Stimulated activated CD8-positive, alpha-beta memory T cell treated with anti-CD3 and anti-CD28 coated beads, Interleukin-7, amount 100 ng/mL, for 48 hours (primary cell): ENCODE measurements at regions not wholly inside any gene's neighbourhood (a gene's known extent, or its start where the extent isn't known, plus 50 kb on each side); places are given as distances from the start of the nearest gene placed in this dataset.
A peak's percentile ranks its signal among the peaks of the same experiment; 100 is the strongest.
"Not testable (repeated sequence)": the region's sequence is repeated elsewhere in the genome, so short reads cannot be mapped to it uniquely, and the experiment has no call there.

Experiments used
- DNase-seq, 2 donors: peaks; one replicate each; pipeline ENCODE4 v3.0.0-alpha.2; 2020; ENCODE audit warnings: low read depth in 1 of 2; ENCODE audit errors: extremely low read depth in 1 of 2

DNA sequence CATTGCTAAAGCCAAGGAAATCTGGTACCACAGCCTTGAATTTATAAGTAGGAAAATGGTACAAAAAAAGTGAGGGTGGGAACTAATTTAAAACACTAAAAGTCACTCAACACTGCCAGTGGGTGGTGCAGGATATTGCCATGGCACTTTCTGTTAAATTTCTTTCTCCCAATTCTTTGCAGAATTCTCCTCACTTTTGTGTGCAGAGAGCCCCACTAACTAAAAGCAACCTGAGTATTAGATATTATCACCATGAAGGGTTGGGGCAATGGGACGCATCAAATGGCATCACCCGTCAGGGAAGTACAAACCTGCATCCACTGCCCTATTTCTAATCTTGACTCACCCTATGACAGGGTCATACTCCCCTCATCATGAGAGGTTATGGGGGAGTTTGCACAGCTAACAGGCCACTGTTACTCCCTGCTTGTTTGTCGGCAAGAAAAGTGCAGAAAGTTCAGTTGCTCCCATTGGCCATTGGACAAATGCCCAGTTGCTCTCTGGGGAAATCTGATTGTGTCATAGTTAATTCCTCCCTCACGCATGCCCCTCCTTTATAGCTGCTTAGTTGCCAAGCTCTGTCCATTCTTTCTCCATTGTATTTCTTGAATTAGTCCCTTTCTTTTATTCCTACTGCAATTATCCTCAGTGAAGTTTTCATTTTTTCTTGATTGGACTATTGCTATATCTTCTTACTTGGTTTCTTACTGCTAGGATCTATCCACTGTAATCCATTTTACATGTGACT is 93.8 kb upstream of the BLID start:
- DNase-seq, result no peak

DNA sequence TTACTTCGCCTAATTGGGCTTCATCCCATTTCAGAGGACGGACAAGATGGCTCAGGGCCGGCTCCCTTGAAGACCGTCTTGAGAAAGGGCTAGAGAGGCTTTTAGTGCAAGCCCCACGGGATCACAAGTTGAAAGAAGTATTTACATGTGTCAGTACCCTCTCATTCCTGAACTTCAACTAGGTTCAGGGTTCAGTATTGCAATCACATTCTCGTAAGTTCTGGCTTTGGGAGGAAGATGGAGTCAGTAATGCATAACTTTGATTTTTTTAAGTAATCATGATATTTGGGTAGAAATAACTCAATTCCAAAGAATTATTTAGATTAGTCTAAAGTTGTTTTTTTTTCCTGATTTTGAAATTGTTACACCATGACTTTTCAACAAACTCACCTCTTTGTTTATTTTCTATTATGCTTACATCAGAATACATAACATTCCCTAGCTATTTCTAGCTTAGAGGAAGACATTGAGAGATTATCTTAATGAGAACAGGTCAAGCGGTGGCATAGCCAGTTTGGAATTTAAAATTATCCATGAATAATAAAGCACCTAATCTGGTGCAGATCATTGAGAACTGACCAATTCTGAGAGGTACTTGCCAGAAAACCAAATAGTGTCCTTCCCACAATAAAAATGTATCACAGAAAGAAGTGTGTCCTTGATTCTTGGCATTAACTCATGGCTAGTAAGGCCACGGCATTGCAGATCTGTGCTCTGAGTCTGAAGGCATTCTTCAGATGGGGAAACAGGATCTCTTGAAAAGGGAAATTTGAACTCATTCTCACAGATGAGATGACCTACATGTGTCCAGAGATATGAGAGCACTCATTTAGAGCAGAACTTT is 92.1 kb upstream of the BLID start:
- DNase-seq, result no peak

DNA sequence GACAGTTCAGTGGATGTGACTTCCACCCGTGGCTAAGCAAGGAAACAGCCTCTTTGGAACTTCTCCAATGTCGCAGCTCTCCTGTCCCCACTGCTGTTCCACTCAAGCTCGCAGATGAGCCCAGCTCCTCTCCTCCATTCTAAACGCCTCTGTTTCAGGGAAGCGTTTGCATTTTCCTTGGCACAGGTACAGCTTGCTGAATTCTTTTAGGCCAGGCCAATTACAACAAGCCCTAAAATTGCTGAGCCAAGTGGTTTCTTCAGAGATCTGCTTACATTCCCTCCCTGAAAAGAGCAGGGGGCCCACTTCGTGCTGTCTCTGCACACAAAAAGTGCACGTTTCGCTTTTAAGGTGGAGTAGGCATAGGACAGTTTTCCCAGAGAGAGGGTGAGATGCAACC is 91.5 kb upstream of the BLID start:
- DNase-seq, result no peak

DNA sequence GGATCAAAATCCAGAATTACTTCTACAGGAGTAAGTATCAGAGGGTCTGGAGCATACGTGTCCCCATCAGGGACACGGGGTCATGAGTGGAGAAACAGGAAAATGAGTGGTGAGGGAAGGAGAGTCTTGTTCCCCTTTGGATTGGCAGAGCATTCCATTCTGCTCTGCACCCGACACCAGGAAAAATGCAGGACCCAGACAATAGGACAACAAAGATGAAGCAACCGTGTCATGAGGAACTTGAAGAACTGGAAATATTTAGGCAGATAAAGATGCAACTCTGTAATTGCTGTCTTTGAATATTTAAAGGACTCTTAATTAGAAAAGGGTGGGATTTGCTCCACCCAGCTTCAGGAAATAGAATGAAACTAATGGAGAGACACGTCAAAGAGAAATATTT is 89.0 kb upstream of the BLID start:
- DNase-seq, result no peak

DNA sequence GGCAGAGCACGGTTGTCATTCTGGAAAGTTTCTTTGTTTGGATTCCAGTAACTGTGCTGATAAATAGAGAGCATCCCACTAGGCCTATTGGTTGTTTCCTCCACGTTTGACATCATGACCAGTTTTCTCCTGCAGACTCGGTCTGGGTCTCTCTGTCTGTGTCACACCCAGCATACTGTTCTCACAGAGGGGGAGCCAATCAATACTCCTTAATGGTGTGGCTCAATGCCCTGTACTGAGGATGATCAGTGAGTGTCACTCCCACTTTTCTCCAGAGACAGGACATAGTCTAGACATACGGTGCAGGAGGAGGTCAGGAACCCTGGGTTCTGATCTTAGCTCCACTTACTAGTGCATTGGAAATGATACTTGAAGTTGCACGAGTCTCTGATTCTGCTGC is 88.2 kb upstream of the BLID start:
- no peak for DNase-seq

DNA sequence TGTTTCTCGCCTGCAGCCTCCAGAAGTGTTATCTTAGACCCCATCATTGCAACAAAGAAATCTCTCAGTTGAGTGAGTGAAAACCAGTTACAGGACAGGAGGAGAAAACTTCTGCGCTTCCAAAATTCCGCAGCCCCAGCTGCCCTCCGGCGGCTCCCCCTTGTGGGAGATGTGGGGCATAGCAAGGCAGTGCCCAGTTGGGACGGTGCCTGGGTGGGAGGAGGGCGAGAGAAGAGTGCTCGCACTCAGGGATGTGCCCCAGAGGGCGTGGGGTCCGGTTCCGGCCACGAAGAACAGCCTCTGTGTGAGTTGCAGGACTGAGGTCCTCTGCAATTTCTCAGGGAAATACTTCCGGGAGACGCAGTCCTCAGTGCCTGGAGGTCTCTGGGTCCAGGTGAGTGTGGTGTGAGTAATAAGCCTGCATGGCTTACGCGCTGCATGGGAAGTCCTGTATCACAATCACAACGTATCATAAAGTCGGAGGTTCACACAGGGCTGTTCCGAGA is 87.0 kb upstream of the BLID start:
- DNase-seq, result peak in 1 of 2 donors; percentile 8

DNA sequence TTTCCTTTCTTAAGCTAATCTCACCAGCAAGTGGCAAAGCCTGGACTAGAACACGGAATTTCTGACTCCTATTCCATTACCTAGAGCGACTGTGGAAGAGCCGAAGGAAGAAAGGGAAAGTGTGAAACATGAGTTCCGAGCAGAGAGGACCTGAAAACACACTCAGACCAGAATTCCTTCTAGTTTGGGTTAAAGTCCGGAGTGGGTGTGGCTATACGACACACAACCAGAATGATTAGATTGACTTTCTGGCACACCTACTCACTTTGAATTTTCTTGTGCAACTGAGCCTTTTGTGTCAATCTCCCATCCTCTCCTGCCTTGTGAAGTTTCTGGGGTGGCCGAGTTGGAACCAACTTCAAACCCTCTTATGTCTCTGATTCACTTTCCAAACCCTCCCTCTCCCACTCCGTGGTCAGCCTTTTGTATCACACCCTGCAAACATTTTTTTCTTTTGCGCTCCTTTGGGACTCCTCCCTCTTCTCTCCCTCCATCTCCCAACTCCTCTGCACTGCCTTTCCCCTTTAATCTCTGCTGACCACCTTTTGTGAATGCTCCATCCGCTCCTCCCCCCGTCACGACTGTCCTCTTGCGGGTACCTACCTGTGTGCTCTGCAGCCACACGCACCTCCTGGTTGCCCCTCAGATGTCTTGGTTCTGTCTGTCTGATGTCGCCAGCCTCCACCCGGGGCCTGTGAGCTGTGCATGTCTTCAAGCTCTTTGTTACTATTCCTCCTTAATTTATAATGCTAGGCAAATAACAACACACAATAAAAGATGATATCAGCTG is 86.3 kb upstream of the BLID start:
- DNase-seq, result no peak

DNA sequence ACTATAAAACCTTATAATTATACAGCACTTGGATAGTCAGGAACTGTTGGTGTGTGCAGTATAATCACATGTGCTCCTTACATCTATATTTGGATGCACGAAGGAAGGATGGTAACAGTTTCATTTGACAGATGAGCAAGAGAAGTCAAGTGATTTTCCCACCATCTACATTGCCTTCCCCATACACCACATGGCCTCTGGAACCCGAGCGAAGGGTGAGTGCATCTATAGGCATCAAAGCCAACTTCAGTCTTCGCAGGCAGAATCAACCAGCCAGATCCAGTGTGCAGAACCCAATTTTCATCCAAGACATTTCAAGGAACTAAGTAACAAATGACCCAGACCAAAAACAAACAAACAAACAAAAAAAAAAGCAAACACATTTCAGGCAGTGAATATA is 85.1 kb upstream of the BLID start:
- DNase-seq, result no peak

DNA sequence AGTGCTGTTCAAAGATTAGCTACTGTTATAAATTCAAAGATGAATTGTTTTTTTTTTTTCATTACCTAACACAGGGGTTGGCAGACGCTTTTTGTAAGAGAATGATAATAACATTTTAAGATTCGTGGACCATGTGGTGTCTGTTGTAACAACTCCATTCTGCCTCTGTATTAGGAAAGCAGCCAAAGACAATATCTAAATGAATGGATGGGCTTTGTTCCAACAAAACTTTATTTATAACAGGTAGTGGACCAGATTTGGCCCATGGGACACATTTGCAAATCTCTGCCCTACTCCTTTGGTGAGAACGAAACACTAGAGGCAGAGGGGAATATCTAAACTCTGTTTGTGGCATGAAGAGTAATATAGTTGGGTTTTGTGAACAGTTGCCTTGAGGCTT is 83.6 kb upstream of the BLID start:
- DNase-seq, result no peak

DNA sequence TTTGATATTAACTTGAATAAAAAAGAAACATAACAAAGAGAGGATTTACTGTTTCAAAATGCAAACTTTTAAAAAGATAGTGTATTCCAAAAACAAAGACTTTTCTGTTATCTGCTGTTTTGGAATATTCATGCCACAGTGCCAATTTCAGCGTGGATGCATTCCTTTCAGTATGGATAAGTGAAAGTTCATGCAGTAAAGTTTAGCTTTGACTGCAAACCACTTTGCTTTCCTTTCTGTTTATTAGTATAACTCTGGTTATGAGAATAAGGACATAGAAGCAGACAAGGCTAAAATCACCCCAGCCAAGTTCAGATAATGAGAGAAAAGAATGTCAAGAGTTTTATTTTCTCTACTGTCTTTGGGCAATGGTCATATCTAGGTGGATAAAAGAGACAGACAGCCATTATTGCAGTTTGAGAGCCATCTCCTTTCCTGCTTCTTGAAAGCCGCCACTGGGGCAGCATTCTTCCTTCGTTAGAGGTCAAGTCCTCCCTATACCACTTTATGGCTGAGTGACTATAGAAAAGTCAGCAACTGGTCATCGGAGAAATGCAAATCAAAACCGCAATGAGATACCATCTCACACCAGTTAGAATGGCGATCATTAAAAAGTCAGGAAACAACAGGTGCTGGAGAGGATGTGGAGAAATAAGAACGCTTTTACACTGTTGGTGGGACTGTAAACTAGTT is 82.4 kb upstream of the BLID start:
- DNase-seq, result no peak

DNA sequence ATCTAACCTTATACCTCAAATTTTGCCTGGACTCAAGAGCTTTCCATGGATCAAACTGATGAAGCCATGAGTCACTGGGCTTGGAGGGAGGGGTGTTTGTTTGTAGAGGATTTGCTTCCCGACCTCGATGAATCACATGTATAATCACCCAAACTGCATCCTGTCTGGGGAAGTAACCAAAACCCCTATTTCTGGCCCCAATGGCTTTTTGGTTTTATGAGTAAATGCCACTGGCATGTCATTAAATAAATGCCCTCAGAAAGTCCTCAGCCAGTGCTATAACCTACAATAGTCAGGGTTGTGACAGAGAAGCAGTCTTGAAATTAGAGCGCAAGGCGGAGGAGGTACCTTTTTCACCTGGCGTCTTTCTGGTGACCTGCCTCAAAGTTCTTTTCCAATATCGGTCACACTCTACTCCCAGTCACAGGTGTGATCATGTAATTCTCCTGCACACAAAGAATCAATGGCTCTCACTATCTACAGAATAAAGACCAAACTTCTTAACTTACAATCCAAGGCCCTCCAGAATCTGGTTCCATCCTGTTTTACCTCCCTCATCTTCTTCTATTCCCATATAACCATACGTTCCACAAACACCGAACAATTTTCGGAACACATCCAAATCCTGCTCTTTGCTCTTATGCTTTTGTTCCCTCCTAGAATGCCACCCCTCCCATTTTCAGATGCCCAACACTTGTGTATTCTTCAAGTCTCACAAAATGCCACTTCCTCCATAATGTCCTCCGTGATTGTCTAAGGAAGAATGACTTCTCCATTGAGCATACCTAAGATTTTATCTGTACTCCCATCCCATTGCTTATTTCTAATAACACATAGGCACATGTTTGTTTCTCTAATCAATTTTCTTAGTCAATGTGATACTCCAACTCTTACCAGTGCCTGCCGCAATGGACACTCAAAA is 81.3 kb upstream of the BLID start:
- no peak for DNase-seq

DNA sequence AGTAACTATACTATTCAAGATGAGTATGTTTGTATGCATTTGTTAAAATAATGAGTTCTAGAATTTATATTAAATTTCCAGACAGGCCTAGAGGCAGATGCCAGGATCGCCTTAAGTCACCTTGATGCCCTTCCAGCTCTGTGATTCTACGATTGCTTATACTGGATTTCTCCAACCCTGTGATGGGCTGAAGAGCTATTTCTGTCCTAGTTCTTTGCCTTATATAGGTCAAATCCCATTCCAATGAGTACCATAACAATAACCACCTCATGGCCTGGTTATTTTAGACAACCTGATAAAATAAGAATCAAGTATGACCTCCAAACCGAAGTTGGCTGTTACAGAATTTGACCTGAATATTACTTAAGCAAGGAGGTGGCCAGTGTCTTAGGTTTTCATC is 79.8 kb upstream of the BLID start:
- DNase-seq, result no peak

DNA sequence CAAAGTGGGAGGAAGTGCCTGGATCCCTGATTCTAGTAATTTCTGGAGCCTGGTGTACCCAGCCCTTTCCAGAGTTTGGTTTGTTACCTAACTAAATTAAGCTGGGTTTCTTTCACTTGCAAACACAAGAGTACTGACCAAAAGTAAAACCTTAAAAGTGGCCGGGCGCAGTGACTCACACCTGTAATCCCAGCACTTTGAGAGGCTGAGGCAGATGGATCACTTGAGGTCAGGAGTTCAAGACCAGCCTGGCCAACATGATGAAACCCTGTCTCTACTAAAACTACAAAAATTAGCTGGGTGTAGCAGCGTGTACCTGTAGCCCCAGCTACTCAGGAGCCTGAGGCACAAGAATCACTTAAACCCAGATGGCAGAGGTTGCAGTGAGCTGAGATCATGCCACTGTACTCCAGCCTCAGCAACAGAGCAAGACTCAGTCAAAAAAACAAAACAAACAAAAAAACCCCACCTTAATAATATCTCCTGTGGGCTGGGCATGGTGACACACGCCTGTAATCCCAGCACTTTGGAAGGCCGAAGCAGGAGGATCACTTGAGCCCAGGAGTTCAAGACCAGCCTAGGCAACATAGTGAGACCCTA is 78.0 kb upstream of the BLID start:
- DNase-seq, result not testable (repeated sequence)

DNA sequence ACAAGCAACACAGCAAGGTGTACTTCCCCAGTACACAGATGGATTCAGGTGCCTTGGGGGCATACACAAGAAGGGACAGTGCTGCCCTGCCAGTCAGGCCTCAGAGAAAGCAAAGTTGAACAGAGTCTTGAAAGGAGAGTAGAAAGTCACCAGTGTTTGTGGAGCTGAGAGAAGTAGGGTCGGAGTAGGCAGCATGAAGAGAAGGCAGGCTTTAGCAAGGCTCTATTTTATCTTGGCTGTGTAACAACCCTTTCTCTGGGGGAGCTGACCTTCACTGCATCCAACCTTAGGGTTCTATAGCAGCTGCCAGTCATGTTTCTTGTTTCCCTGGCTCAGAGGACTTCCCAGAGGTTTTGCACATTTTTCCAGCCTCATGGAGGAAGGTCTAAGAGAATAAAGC is 77.4 kb upstream of the BLID start:
- DNase-seq, result no peak

DNA sequence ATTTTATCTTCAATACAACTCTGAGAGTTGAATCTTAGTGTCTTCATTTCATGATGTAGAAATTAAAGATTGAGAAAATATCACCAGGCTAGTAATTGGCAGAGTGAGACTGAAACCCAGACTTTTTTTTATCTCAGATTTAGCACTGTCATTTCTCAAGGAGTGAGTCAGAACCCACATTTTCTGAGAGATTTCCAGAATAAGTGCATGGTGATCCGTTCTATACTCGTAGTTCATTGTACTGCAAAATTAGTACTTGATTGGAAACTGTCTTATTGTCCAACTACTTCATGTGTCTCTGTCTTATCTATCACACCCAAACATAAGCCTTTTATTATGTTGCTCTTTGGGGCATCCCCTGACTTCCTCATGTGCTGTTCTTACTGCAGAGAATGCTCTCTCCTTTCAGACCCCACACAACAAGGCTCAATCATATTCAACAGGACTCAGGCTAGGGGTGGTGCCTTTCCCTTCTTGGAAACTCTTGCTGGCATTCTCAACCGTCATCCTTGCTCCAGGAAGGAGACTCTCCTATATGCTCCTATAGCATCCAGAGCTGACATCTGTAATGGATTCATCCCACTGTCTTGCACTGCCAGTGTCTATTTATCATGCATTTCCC is 76.7 kb upstream of the BLID start:
- no peak for DNase-seq

DNA sequence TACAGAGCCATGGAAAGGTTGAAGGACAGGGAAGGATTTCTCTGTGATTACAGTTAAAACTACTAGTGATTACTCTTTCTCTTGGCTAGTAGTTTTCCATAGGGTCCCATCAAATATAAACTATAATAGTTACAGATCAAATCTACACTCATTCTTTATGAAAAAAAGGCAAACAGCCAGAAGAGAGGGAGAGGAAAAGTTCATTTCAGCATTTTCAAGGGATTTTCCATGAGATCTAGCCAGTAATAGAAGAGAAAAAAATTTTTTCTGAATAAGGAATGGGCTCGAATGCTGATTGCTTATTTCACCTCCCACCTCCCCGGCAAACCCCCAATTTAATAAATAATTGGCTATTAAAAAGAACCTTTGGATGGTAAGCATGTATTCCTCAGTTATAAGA is 74.8 kb upstream of the BLID start:
- no peak for DNase-seq

DNA sequence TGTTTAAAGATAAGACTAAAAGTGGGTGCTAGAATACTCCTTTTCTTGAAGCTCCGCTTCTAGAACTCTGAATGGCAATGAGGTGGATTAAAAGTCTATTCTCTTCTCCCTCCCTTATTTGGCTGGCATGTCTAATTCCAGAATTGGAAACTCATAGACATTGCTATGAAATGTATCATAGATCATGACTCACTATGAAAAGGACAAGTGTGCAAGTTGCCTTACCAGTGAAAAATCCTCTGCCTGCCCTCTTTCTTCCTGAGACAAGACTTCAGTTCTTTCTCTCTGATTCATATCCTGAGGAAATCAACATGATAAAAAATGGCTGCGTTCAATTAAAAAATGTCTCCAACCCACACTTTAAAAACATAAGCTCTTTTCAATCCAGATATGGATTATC is 73.2 kb upstream of the BLID start:
- DNase-seq, result no peak

DNA sequence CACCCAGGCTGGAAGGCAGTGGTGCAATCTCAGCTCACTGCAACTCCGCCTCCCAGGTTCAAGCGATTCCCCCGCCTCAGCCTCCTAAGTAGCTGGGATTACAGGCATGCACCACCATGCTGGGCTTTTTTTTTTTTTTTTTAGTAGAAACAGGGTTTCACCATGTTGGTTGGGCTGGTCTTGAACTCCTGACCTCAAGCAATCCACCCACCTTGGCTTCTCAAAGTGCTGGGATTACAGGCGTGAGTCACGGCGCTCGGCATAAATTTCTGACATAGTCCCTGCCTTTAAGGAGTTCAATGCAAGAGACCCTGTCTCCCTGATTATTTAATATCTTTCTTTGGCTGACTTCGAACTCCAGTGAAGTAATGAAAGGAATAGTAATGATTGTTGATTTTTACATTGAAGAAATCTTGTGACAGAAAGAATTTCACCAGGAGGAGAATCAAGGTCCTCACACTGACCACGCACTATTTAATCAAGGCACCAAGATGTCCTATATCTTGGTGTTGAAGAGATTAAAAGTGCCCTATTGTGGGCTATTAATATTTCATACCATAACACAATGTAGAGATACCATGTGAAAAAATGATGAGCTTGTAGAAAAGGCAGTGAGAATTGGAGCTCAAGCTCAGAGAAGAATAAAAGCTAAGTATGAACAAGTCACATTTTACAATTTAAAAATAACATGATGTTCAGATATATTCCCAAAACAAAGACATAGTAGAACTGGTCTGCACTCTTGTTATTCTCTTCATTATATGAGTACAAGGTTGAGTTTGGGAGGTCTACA is 71.6 kb upstream of the BLID start:
- no peak for DNase-seq
